ENCODE measurements at regions not wholly inside any gene's neighbourhood (a gene's known extent, or its start where the extent isn't known, plus 50 kb on each side); places are given as distances from the start of the nearest gene placed in this dataset.

- H2AFZ ChIP-seq (ENCODE audit: control insufficient read depth, low read length): no peak overlapping the region
- H3K4me1 ChIP-seq (ENCODE audit: control insufficient read depth, extremely low read depth, insufficient read depth, low read length): no peaks in the 10 kb centered on the region
- TF ChIP-seq CTCF (optimal IDR thresholded peaks at IDR 0.05 in 1 of 3, IDR thresholded peaks at IDR 0.05 in 1 of 3, conservative IDR thresholded peaks at IDR 0.05 in 1 of 3; ENCODE audit: extremely low read depth in 1 of 3, insufficient read depth in 2 of 3, low read length in 3 of 3) (no peak), EZH2 (IDR thresholded peaks at IDR 0.05; ENCODE audit: low read length) (no peak)
- no peak overlapping the region for H3K27ac ChIP-seq (ENCODE audit: control insufficient read depth, insufficient read depth, low read length)
- no peaks in the 10 kb centered on the region for H4K20me1 ChIP-seq (ENCODE audit: control insufficient read depth, extremely low read depth, insufficient read depth, low read length)
- no peak overlapping the region for H3K4me3 ChIP-seq (ENCODE audit: control insufficient read depth in 2 of 3, extremely low read depth in 1 of 3, insufficient read depth in 2 of 3, low read depth in 1 of 3, low read length in 3 of 3)
- FAIRE-seq (no peak), DNase-seq (ENCODE audit: low read depth, low spot score) (no peak)
- no peaks in the 10 kb centered on the region for H3K79me2 ChIP-seq (ENCODE audit: control insufficient read depth, insufficient read depth, low read length)
- H3K9me1 ChIP-seq (ENCODE audit: control insufficient read depth, extremely low read depth, insufficient read depth, low read length): no peaks in the 10 kb centered on the region
- H3K36me3 ChIP-seq (ENCODE audit: control insufficient read depth in 2 of 2, extremely low read depth in 1 of 2, insufficient read depth in 2 of 2, low read length in 2 of 2): no peaks in the 10 kb centered on the region
- peaks cover 3% of the 10 kb centered on the region for H3K27me3 ChIP-seq (ENCODE audit: control insufficient read depth, extremely low read depth, insufficient read depth, low read length)
- no peak overlapping the region for H3K9ac ChIP-seq (ENCODE audit: control insufficient read depth, extremely low read depth, insufficient read depth, low read length)
- no peaks in the 10 kb centered on the region for H3K9me3 ChIP-seq (ENCODE audit: control insufficient read depth, low read depth, low read length)
- peak overlapping the region; percentile 7 for H3K4me2 ChIP-seq (ENCODE audit: control insufficient read depth, extremely low read depth, insufficient read depth, low read depth, low read length)
- dilution Hi-C loops (cut with MboI; ENCODE audit: extremely low pct_ligation_motif_present, low sequenced_read_pairs): no loop called here
Observed at GRCh38 chr15:80317389-80318182, 65.6 kb upstream of the CTXND1 start.

GRCh38 chr15:80321853-80322252 lies 69.8 kb upstream of the CTXND1 start:
- Histone ChIP-seq H4K20me1 (ENCODE audit: control insufficient read depth, extremely low read depth, insufficient read depth, low read length) (no peaks in the 10 kb centered on the region), H3K9me1 (ENCODE audit: control insufficient read depth, extremely low read depth, insufficient read depth, low read length) (no peaks in the 10 kb centered on the region), H2AFZ (ENCODE audit: control insufficient read depth, low read length) (no peak overlapping the region), H3K4me2 (ENCODE audit: control insufficient read depth, extremely low read depth, insufficient read depth, low read depth, low read length) (no peak overlapping the region), H3K9ac (ENCODE audit: control insufficient read depth, extremely low read depth, insufficient read depth, low read length) (no peak overlapping the region), H3K4me1 (ENCODE audit: control insufficient read depth, extremely low read depth, insufficient read depth, low read length) (no peaks in the 10 kb centered on the region), H3K27me3 (ENCODE audit: control insufficient read depth, extremely low read depth, insufficient read depth, low read length) (no peaks in the 10 kb centered on the region), H3K9me3 (ENCODE audit: control insufficient read depth, low read depth, low read length) (no peaks in the 10 kb centered on the region), H3K36me3 (ENCODE audit: control insufficient read depth in 2 of 2, extremely low read depth in 1 of 2, insufficient read depth in 2 of 2, low read length in 2 of 2) (no peaks in the 10 kb centered on the region), H3K4me3 (ENCODE audit: control insufficient read depth in 2 of 3, extremely low read depth in 1 of 3, insufficient read depth in 2 of 3, low read depth in 1 of 3, low read length in 3 of 3) (no peak overlapping the region), H3K27ac (ENCODE audit: control insufficient read depth, insufficient read depth, low read length) (no peak overlapping the region), H3K79me2 (ENCODE audit: control insufficient read depth, insufficient read depth, low read length) (no peaks in the 10 kb centered on the region)
- DNase-seq (ENCODE audit: low read depth, low spot score): no peak
- FAIRE-seq: no peak
- no peak for TF ChIP-seq EZH2 (IDR thresholded peaks at IDR 0.05; ENCODE audit: low read length)
- no peak for TF ChIP-seq CTCF (optimal IDR thresholded peaks at IDR 0.05 in 1 of 3, IDR thresholded peaks at IDR 0.05 in 1 of 3, conservative IDR thresholded peaks at IDR 0.05 in 1 of 3; ENCODE audit: extremely low read depth in 1 of 3, insufficient read depth in 2 of 3, low read length in 3 of 3)
- dilution Hi-C loops (cut with MboI; ENCODE audit: extremely low pct_ligation_motif_present, low sequenced_read_pairs): no loop called here
